Kidney (tissue), 13 donors: ENCODE measurements at regions not wholly inside any gene's neighbourhood (a gene's known extent, or its start where the extent isn't known, plus 50 kb on each side); places are given as distances from the start of the nearest gene placed in this dataset.
A peak's percentile ranks its signal among the peaks of the same experiment; 100 is the strongest.

Experiments
- DNase-seq, 5 donors: peaks; one replicate each; pipeline ENCODE4 v3.0.0-alpha.2; 2013 to 2020
- FAIRE-seq: peaks from 2 replicates; lab custom pipeline; 2012; peaks lifted over from hg19 to GRCh38; lab: Jason Lieb, UNC
- H3K27ac ChIP-seq, 2 donors: one replicate each; pipeline ENCODE4 v1.7.0; 2013; ENCODE audit warnings: low read depth in 2 of 2, low read length in 2 of 2, inconsistent platforms in 1 of 2
- H3K27me3 ChIP-seq: one replicate; pipeline ENCODE4 v1.7.1; 2013; ENCODE audit warnings: low read length, inconsistent platforms; ENCODE audit not compliant: control insufficient read depth, insufficient read depth
- H3K36me3 ChIP-seq, 3 donors: one replicate each; pipeline versions ENCODE4 v1.7.0 to v1.7.1; 2013; ENCODE audit warnings: low read length in 3 of 3, control low read depth in 1 of 3, inconsistent platforms in 1 of 3; ENCODE audit not compliant: insufficient read depth in 3 of 3, control insufficient read depth in 2 of 3
- H3K4me1 ChIP-seq, 3 donors: one replicate each; pipeline versions ENCODE4 v1.7.0 to v1.7.1; 2013; ENCODE audit warnings: low read length in 3 of 3, inconsistent platforms in 1 of 3, low read depth in 1 of 3; ENCODE audit not compliant: control insufficient read depth in 2 of 3, insufficient read depth in 2 of 3
- H3K4me3 ChIP-seq, 3 donors: one replicate each; pipeline versions ENCODE4 v1.7.0 to v1.8.1; 2013; ENCODE audit warnings: low read length in 3 of 3, control low read depth in 1 of 3, inconsistent platforms in 1 of 3
- H3K9ac ChIP-seq, 3 donors: one replicate each; pipeline versions ENCODE4 v1.7.0 to v1.7.1; 2013; ENCODE audit warnings: low read length in 3 of 3, control low read depth in 1 of 3, inconsistent platforms in 1 of 3
- H3K9me3 ChIP-seq, 3 donors: one replicate each; pipeline versions ENCODE4 v1.7.0 to v1.7.1; 2013; ENCODE audit warnings: low read length in 3 of 3, control low read depth in 1 of 3, inconsistent platforms in 1 of 3; ENCODE audit not compliant: control insufficient read depth in 2 of 3, insufficient read depth in 1 of 3
- CTCF ChIP-seq: IDR thresholded peaks from 3 replicates; pipeline ENCODE4 v1.5.1; 2012; ENCODE audit warnings: mild to moderate bottlenecking, moderate library complexity, borderline replicate concordance; ENCODE audit not compliant: insufficient read depth; ENCODE audit errors: extremely low read depth
- intact Hi-C: fragments of 100-400 bp; cut with DNase I; formaldehyde crosslinking; loops from one replicate; pipeline ENCODE4 v1.11.1; 2022
- donor health status: control.
- donor health status: control.
- donor health status: control.
- donor health status: control.
- donor health status: control.
- donor health status: DM: yes; HTN: yes; CAD: no.
- donor health status: Normal renal cell carcinoma (clear cell type).

- peak in 1 of 5 donors; percentile 59 for DNase-seq
- H3K27ac ChIP-seq = no peak overlapping the region
- H3K4me3 ChIP-seq = no peak overlapping the region
- no peaks in the 10 kb centered on the region for H3K27me3 ChIP-seq
- TF ChIP-seq CTCF = no peak
- H3K4me1 ChIP-seq = no peaks in the 10 kb centered on the region
- FAIRE-seq = no peak
- intact Hi-C loops = no loop called here
- H3K9ac ChIP-seq = no peak overlapping the region
- no peaks in the 10 kb centered on the region for H3K9me3 ChIP-seq
- H3K36me3 ChIP-seq = no peaks in the 10 kb centered on the region
Measured at GRCh38 chr10:26637521-26638275, 59.8 kb upstream of the PDSS1 start.

- FAIRE-seq = no peak
- intact Hi-C loops = no loop called here
- no peak for TF ChIP-seq CTCF
- H3K9me3 ChIP-seq = no peaks in the 10 kb centered on the region
- no peak overlapping the region for H3K9ac ChIP-seq
- H3K27ac ChIP-seq = no peak overlapping the region
- no peaks in the 10 kb centered on the region for H3K4me1 ChIP-seq
- H3K27me3 ChIP-seq = no peaks in the 10 kb centered on the region
- H3K36me3 ChIP-seq = no peaks in the 10 kb centered on the region
- H3K4me3 ChIP-seq = no peak overlapping the region
- DNase-seq = peak in 1 of 5 donors; percentile 68
Measured at GRCh38 chr10:26640391-26640790, 57.1 kb upstream of the PDSS1 start.

- Histone ChIP-seq H3K27ac (no peak overlapping the region), H3K9me3 (no peaks in the 10 kb centered on the region), H3K4me3 (no peak overlapping the region), H3K27me3 (no peaks in the 10 kb centered on the region), H3K9ac (no peak overlapping the region), H3K4me1 (no peaks in the 10 kb centered on the region), H3K36me3 (no peaks in the 10 kb centered on the region)
- FAIRE-seq (no peak), DNase-seq (no peak)
- intact Hi-C loops = no loop called here
- no peak for TF ChIP-seq CTCF
Measured at GRCh38 chr10:26642896-26643653, 54.4 kb upstream of the PDSS1 start.
